ENCODE measurements at regions not wholly inside any gene's neighbourhood (a gene's known extent, or its start where the extent isn't known, plus 50 kb on each side); places are given as distances from the start of the nearest gene placed in this dataset.
A peak's percentile ranks its signal among the peaks of the same experiment; 100 is the strongest.

- TF ChIP-seq GATAD2A (IDR thresholded peaks at IDR 0.05) = peak; percentile 51; the same call in 1 of the 2 replicates
- 0 out of 2 replicates have a peak, but pooled peaks have one; percentile 18 for TF ChIP-seq ZFPM2 (CRISPR knock-in tag; IDR thresholded peaks at IDR 0.05)
- no peak for TF ChIP-seq NR4A1 (CRISPR knock-in tag; IDR thresholded peaks at IDR 0.05)
- peak; percentile 59 for TF ChIP-seq NR4A1 (tag; IDR thresholded peaks at IDR 0.05)
- no peak for TF ChIP-seq CHD4 (IDR thresholded peaks at IDR 0.05; ENCODE audit: insufficient read depth, insufficient replicate concordance, low read depth, low read length, poor library complexity, severe bottlenecking)
- no peak for TF ChIP-seq CBX2 (IDR thresholded peaks at IDR 0.05; ENCODE audit: insufficient read depth, low read length, poor library complexity, severe bottlenecking)
- 0 out of 2 replicates have a peak, but pooled peaks have one; percentile 40 for TF ChIP-seq NFATC3 (IDR thresholded peaks at IDR 0.05)
- no peak for TF ChIP-seq ATF1 (CRISPR knock-in tag; IDR thresholded peaks at IDR 0.05)
- peak; percentile 71 for TF ChIP-seq ATF1 (tag; IDR thresholded peaks at IDR 0.05)
- peak; percentile 96 for TF ChIP-seq ADNP (tag; IDR thresholded peaks at IDR 0.05)
- TF ChIP-seq SP1 (CRISPR knock-in tag; IDR thresholded peaks at IDR 0.05) = no peak
- TF ChIP-seq IRF1 (CRISPR knock-in tag; IDR thresholded peaks at IDR 0.05; ENCODE audit: borderline replicate concordance) = no peak
- TF ChIP-seq, protein P1, sequence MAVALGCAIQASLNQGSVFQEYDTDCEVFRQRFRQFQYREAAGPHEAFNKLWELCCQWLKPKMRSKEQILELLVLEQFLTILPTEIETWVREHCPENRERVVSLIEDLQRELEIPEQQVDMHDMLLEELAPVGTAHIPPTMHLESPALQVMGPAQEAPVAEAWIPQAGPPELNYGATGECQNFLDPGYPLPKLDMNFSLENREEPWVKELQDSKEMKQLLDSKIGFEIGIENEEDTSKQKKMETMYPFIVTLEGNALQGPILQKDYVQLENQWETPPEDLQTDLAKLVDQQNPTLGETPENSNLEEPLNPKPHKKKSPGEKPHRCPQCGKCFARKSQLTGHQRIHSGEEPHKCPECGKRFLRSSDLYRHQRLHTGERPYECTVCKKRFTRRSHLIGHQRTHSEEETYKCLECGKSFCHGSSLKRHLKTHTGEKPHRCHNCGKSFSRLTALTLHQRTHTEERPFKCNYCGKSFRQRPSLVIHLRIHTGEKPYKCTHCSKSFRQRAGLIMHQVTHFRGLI (CRISPR knock-in tag; IDR thresholded peaks at IDR 0.05) = no peak; the same call in 1 of the 2 replicates
- no peak for TF ChIP-seq CEBPB (tag; IDR thresholded peaks at IDR 0.05)
- no peak for TF ChIP-seq ZNF174 (CRISPR knock-in tag; IDR thresholded peaks at IDR 0.05)
- TF ChIP-seq RBM25 (IDR thresholded peaks at IDR 0.05; ENCODE audit: low read depth, low read length, severe bottlenecking) = no peak
- no peak for TF ChIP-seq SIX5 (IDR thresholded peaks at IDR 0.05; ENCODE audit: borderline replicate concordance in 1 of 2, insufficient read depth in 1 of 2, low read depth in 1 of 2, low read length in 2 of 2)
- no peak for TF ChIP-seq ZNF3 (CRISPR knock-in tag; IDR thresholded peaks at IDR 0.05)
- TF ChIP-seq, protein P2, sequence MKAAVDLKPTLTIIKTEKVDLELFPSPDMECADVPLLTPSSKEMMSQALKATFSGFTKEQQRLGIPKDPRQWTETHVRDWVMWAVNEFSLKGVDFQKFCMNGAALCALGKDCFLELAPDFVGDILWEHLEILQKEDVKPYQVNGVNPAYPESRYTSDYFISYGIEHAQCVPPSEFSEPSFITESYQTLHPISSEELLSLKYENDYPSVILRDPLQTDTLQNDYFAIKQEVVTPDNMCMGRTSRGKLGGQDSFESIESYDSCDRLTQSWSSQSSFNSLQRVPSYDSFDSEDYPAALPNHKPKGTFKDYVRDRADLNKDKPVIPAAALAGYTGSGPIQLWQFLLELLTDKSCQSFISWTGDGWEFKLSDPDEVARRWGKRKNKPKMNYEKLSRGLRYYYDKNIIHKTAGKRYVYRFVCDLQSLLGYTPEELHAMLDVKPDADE (conservative IDR thresholded peaks at IDR 0.05; ENCODE audit: control insufficient read depth, low read depth, low read length) = no peak
- no peak for TF ChIP-seq ZC3H4 (CRISPR knock-in tag; IDR thresholded peaks at IDR 0.05; ENCODE audit: borderline replicate concordance)
- no peak for TF ChIP-seq ZSCAN32 (CRISPR knock-in tag; IDR thresholded peaks at IDR 0.05)
- peak; percentile 41 for TF ChIP-seq TAF9B (IDR thresholded peaks at IDR 0.05; ENCODE audit: partially characterized antibody)
- TF ChIP-seq FUS (optimal IDR thresholded peaks at IDR 0.05; ENCODE audit: low read depth, low read length) = no peak
- no peak for TF ChIP-seq ZNF134 (CRISPR knock-in tag; conservative IDR thresholded peaks at IDR 0.05)
- peak in 1 of 2 experiments; percentile 46; a peak in 1 of 4 replicates for TF ChIP-seq ETV6 (IDR thresholded peaks at IDR 0.05; ENCODE audit: borderline replicate concordance in 1 of 2, low read depth in 2 of 2, low read length in 1 of 2)
- TF ChIP-seq ETV6 (CRISPR knock-in tag; IDR thresholded peaks at IDR 0.05; ENCODE audit: borderline replicate concordance) = no peak
- TF ChIP-seq POLR2AphosphoS2 (IDR thresholded peaks at IDR 0.05; ENCODE audit: low read length) = no peak
- no peak for TF ChIP-seq RBM15 (IDR thresholded peaks at IDR 0.05; ENCODE audit: insufficient read depth, low read length)
- no peak for TF ChIP-seq TSC22D4 (tag; IDR thresholded peaks at IDR 0.05)
Measured at GRCh38 chr9:73024601-73025034, 71.8 kb upstream of the ALDH1A1 start (continued).
